ENCODE measurements at regions not wholly inside any gene's neighbourhood (a gene's known extent, or its start where the extent isn't known, plus 50 kb on each side); places are given as distances from the start of the nearest gene placed in this dataset.
"Not testable (repeated sequence)": the region's sequence is repeated elsewhere in the genome, so short reads cannot be mapped to it uniquely, and the experiment has no call there.

GRCh38 chr1:120299433-120300057 lies 115.3 kb upstream of the NBPF8 start:
- not testable (repeated sequence) for H3K4me3 ChIP-seq (ENCODE audit: low read depth in 1 of 2, low read length in 2 of 2)

GRCh38 chr1:120298487-120298886 lies 116.3 kb upstream of the NBPF8 start:
- not testable (repeated sequence) for H3K4me3 ChIP-seq (ENCODE audit: low read depth in 1 of 2, low read length in 2 of 2); H3K4me1 ChIP-seq (ENCODE audit: insufficient read depth, low read length); H3K27me3 ChIP-seq (ENCODE audit: control insufficient read depth in 1 of 2, insufficient read depth in 2 of 2, low read length in 2 of 2); H3K27ac ChIP-seq (ENCODE audit: low read depth, low read length); H3K36me3 ChIP-seq (ENCODE audit: insufficient read depth, low read length); H3K9me3 ChIP-seq (ENCODE audit: low read length); H3K9ac ChIP-seq (ENCODE audit: low read length)

More at GRCh38 chr1:120299433-120300057, 115.3 kb upstream of the NBPF8 start:
- not testable (repeated sequence) for H3K9ac ChIP-seq (ENCODE audit: low read length); H3K27me3 ChIP-seq (ENCODE audit: control insufficient read depth in 1 of 2, insufficient read depth in 2 of 2, low read length in 2 of 2); H3K36me3 ChIP-seq (ENCODE audit: insufficient read depth, low read length); H3K4me1 ChIP-seq (ENCODE audit: insufficient read depth, low read length); H3K9me3 ChIP-seq (ENCODE audit: low read length); H3K27ac ChIP-seq (ENCODE audit: low read depth, low read length)

GRCh38 chr1:120297345-120297953 lies 117.4 kb upstream of the NBPF8 start:
- not testable (repeated sequence) for H3K27me3 ChIP-seq (ENCODE audit: control insufficient read depth in 1 of 2, insufficient read depth in 2 of 2, low read length in 2 of 2); H3K4me1 ChIP-seq (ENCODE audit: insufficient read depth, low read length); H3K9ac ChIP-seq (ENCODE audit: low read length); H3K9me3 ChIP-seq (ENCODE audit: low read length); H3K36me3 ChIP-seq (ENCODE audit: insufficient read depth, low read length); H3K4me3 ChIP-seq (ENCODE audit: low read depth in 1 of 2, low read length in 2 of 2); H3K27ac ChIP-seq (ENCODE audit: low read depth, low read length)

- H3K4me3 ChIP-seq (ENCODE audit: low read depth in 1 of 2, low read length in 2 of 2); H3K27me3 ChIP-seq (ENCODE audit: control insufficient read depth in 1 of 2, insufficient read depth in 2 of 2, low read length in 2 of 2); H3K9ac ChIP-seq (ENCODE audit: low read length); H3K27ac ChIP-seq (ENCODE audit: low read depth, low read length); H3K36me3 ChIP-seq (ENCODE audit: insufficient read depth, low read length); H3K4me1 ChIP-seq (ENCODE audit: insufficient read depth, low read length); H3K9me3 ChIP-seq (ENCODE audit: low read length): not testable (repeated sequence)
Measured at GRCh38 chr1:120290105-120290504, 113.8 kb upstream of the SEC22B start.

DNA sequence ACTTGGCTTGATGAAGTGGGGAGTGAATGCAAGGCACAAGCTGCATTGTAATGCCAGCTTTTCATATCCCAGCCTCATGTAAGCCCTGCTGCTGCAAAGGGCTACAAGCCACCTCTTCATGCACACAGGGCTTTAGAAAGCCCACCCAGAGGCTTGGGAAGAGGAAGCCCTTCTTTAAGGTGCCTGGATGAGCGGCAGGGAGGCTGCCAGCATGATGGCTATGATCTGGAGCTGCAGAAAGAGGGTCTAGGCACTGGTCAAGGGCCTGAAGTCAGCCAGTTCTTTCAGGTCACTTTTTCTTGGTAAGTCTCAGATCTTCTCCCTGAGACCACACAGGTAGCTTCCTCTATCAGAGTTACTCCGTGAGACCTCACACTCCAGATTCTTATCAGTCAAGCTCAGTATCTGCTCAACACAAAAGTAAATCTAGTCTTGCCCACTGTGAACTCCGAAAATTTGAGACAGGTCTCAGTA lies 113.3 kb upstream of the SEC22B start:
- not testable (repeated sequence) for H3K4me1 ChIP-seq (ENCODE audit: insufficient read depth, low read length)

GRCh38 chr1:120288814-120289600 lies 112.7 kb upstream of the SEC22B start:
- H3K27me3 ChIP-seq (ENCODE audit: control insufficient read depth in 1 of 2, insufficient read depth in 2 of 2, low read length in 2 of 2); H3K4me1 ChIP-seq (ENCODE audit: insufficient read depth, low read length); H3K36me3 ChIP-seq (ENCODE audit: insufficient read depth, low read length); H3K9me3 ChIP-seq (ENCODE audit: low read length); H3K9ac ChIP-seq (ENCODE audit: low read length); H3K27ac ChIP-seq (ENCODE audit: low read depth, low read length); H3K4me3 ChIP-seq (ENCODE audit: low read depth in 1 of 2, low read length in 2 of 2): not testable (repeated sequence)

More for the DNA sequence above, 113.3 kb upstream of the SEC22B start:
- H3K9ac ChIP-seq (ENCODE audit: low read length); H3K9me3 ChIP-seq (ENCODE audit: low read length); H3K4me3 ChIP-seq (ENCODE audit: low read depth in 1 of 2, low read length in 2 of 2); H3K27me3 ChIP-seq (ENCODE audit: control insufficient read depth in 1 of 2, insufficient read depth in 2 of 2, low read length in 2 of 2); H3K36me3 ChIP-seq (ENCODE audit: insufficient read depth, low read length); H3K27ac ChIP-seq (ENCODE audit: low read depth, low read length): not testable (repeated sequence)

DNA sequence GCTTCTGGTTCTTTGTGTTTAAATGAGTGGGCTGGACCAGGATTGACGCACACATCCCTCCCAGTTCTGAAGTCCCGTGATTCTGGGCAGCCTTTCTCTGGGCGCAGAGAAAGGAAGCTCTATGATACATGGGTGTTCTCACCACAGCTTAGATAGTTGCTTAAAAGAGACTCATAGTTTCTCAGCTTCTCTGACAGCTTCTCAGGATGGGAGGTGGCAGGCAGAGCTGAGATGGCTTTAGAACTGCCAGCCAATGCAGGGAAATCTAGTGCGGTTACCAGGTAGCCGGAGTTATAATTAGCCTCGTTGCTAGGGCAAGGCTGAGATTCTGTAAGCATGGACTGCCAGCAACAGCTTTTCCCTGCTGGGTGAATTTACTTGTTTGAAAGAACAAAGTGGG lies 111.8 kb upstream of the SEC22B start:
- not testable (repeated sequence) for H3K9ac ChIP-seq (ENCODE audit: low read length); H3K27ac ChIP-seq (ENCODE audit: low read depth, low read length)

DNA sequence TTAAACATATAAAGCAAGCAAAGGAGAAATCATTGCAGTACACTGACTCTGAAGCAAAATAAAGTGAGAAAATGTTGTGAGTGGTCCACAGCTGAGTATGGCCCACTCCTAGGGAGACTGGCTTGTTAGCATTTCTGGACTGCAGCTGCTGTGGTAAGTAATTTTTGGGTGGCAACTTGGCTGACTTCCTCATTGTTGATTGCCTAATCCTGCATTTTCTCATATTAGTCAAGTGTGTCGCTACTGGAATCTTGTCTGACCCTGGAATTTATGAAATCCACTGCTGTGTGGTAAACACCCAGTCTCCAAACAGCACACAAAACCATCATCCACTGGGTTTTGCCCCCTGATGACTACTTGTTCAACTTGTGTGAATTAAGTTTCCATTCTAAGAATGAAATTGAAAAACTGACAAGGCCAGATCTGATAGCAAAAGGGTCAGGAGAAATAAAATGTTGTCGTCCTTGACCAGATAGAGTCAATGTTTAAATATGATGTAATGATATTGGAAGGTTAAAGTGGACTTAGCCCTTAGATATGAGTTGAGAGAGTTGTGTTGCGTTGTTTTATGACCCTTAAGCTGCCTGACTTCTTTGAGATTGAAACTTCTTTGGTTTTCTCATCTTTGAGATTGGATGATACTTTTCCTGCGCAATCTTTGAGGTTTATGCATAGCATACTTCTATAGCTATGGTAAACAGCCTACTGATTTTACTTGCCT lies 106.6 kb upstream of the SEC22B start:
- not testable (repeated sequence) for H3K36me3 ChIP-seq (ENCODE audit: insufficient read depth, low read length); H3K9ac ChIP-seq (ENCODE audit: low read length); H3K9me3 ChIP-seq (ENCODE audit: low read length); H3K4me3 ChIP-seq (ENCODE audit: low read depth in 1 of 2, low read length in 2 of 2); H3K27ac ChIP-seq (ENCODE audit: low read depth, low read length); H3K4me1 ChIP-seq (ENCODE audit: insufficient read depth, low read length); H3K27me3 ChIP-seq (ENCODE audit: control insufficient read depth in 1 of 2, insufficient read depth in 2 of 2, low read length in 2 of 2)

More for the DNA sequence above, 111.8 kb upstream of the SEC22B start:
- not testable (repeated sequence) for H3K4me3 ChIP-seq (ENCODE audit: low read depth in 1 of 2, low read length in 2 of 2); H3K27me3 ChIP-seq (ENCODE audit: control insufficient read depth in 1 of 2, insufficient read depth in 2 of 2, low read length in 2 of 2); H3K9me3 ChIP-seq (ENCODE audit: low read length); H3K36me3 ChIP-seq (ENCODE audit: insufficient read depth, low read length); H3K4me1 ChIP-seq (ENCODE audit: insufficient read depth, low read length)

- H3K4me1 ChIP-seq (ENCODE audit: insufficient read depth, low read length); H3K27ac ChIP-seq (ENCODE audit: low read depth, low read length); H3K9me3 ChIP-seq (ENCODE audit: low read length); H3K4me3 ChIP-seq (ENCODE audit: low read depth in 1 of 2, low read length in 2 of 2); H3K27me3 ChIP-seq (ENCODE audit: control insufficient read depth in 1 of 2, insufficient read depth in 2 of 2, low read length in 2 of 2); H3K36me3 ChIP-seq (ENCODE audit: insufficient read depth, low read length); H3K9ac ChIP-seq (ENCODE audit: low read length): not testable (repeated sequence)
Measured at GRCh38 chr1:120278259-120278610, 101.9 kb upstream of the SEC22B start.

GRCh38 chr1:120277428-120278258 lies 101.3 kb upstream of the SEC22B start:
- H3K36me3 ChIP-seq (ENCODE audit: insufficient read depth, low read length); H3K9me3 ChIP-seq (ENCODE audit: low read length); H3K4me3 ChIP-seq (ENCODE audit: low read depth in 1 of 2, low read length in 2 of 2); H3K4me1 ChIP-seq (ENCODE audit: insufficient read depth, low read length); H3K27me3 ChIP-seq (ENCODE audit: control insufficient read depth in 1 of 2, insufficient read depth in 2 of 2, low read length in 2 of 2); H3K9ac ChIP-seq (ENCODE audit: low read length); H3K27ac ChIP-seq (ENCODE audit: low read depth, low read length): not testable (repeated sequence)

GRCh38 chr1:120276710-120277109 lies 100.4 kb upstream of the SEC22B start:
- not testable (repeated sequence) for H3K27me3 ChIP-seq (ENCODE audit: control insufficient read depth in 1 of 2, insufficient read depth in 2 of 2, low read length in 2 of 2); H3K27ac ChIP-seq (ENCODE audit: low read depth, low read length); H3K4me3 ChIP-seq (ENCODE audit: low read depth in 1 of 2, low read length in 2 of 2); H3K9me3 ChIP-seq (ENCODE audit: low read length); H3K4me1 ChIP-seq (ENCODE audit: insufficient read depth, low read length); H3K9ac ChIP-seq (ENCODE audit: low read length); H3K36me3 ChIP-seq (ENCODE audit: insufficient read depth, low read length)

Measured in muscle layer of colon (tissue), 2 donors.